GM12891 (cell line): ENCODE measurements at regions not wholly inside any gene's neighbourhood (a gene's known extent, or its start where the extent isn't known, plus 50 kb on each side); places are given as distances from the start of the nearest gene placed in this dataset.

Experiments
- PAX5 ChIP-seq: IDR thresholded peaks from 2 replicates; pipeline ENCODE4 v1.6.1; 2011; ENCODE audit warnings: low read length, moderate library complexity, mild to moderate bottlenecking; ENCODE audit not compliant: insufficient read depth, severe bottlenecking
- POLR2A ChIP-seq: IDR thresholded peaks from 2 replicates; pipeline ENCODE4 v1.6.1; 2011; ENCODE audit warnings: low read depth, low read length, control low read depth
- POLR2AphosphoS5 ChIP-seq: IDR thresholded peaks from 2 replicates; pipeline ENCODE4 v1.6.1; 2011; ENCODE audit warnings: low read depth, low read length, control low read depth

DNA sequence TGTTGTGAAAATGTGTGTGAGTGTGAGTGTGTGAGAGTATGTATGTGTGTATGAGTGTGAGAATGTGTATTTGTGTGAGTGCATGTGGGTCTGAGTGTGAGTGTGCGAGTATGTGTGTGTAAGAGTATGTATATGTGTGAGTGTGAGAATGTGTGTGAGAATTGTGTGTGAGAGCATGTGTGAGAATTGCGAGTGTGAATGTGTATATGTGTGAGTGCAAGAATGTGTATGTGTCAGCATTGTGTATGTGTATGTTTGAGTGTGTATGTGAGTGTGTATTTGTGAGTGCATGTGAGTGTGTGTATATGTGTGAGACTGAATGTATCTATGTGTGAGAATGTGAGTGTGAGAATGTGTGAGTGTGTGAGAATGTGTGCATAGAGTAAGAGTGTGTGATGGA is 72.0 kb upstream of the PCBD1 start:
- TF ChIP-seq POLR2A (no peak), PAX5 (no peak), POLR2AphosphoS5 (no peak)
